HEK293T (cell line): ENCODE measurements at regions not wholly inside any gene's neighbourhood (a gene's known extent, or its start where the extent isn't known, plus 50 kb on each side); places are given as distances from the start of the nearest gene placed in this dataset.

Source experiments
- BHLHE40 ChIP-seq: fragments of 450-650 bp; IDR thresholded peaks from 2 replicates; pipeline ENCODE4 v1.6.1; 2016; ENCODE audit warnings: mild to moderate bottlenecking, moderate library complexity, borderline replicate concordance
- FOXK2 ChIP-seq: fragments of 450-650 bp; IDR thresholded peaks from 2 replicates; pipeline ENCODE4 v1.6.1; 2016; ENCODE audit warnings: mild to moderate bottlenecking
- FOXM1 ChIP-seq: fragments of 450-650 bp; IDR thresholded peaks from 2 replicates; pipeline ENCODE4 v1.6.1; 2017; ENCODE audit warnings: mild to moderate bottlenecking, borderline replicate concordance
- SP1 ChIP-seq: fragments of 450-650 bp; IDR thresholded peaks from 2 replicates; pipeline ENCODE4 v1.6.1; 2017

DNA sequence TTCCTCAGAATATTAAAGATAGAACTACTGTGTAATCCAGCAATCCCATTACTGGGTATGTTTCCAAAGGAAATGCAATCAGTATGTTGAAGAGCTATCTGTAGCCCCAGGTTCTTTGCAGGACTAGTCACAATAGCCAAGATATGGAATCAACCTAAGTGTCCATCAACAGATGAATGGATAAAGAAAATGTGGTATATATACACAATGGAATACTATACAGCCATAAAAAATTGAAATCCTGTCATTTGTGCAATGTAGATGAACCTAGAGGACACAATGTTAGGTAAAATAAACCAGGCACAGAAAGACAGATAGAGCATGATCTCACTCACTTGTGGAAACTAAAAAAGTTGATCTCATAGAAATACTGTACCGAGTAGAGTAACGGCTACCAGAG, 306.0 kb upstream of the MARCKS start:
- TF ChIP-seq FOXM1 (no peak), FOXK2 (no peak), BHLHE40 (no peak), SP1 (no peak)
